ENCODE measurements at regions not wholly inside any gene's neighbourhood (a gene's known extent, or its start where the extent isn't known, plus 50 kb on each side); places are given as distances from the start of the nearest gene placed in this dataset.

GRCh38 chr9:28758341-28758740, 1185.1 kb upstream of the C9orf72 start:
- TF ChIP-seq CTCF (IDR thresholded peaks at IDR 0.05) = no peak
- Histone ChIP-seq H3K36me3 (no peaks in the 10 kb centered on the region), H3K4me3 (no peak overlapping the region), H3K4me1 (ENCODE audit: insufficient read depth) (no peaks in the 10 kb centered on the region), H3K9me3 (no peaks in the 10 kb centered on the region), H3K27ac (no peak overlapping the region), H3K27me3 (no peaks in the 10 kb centered on the region)
- DNase-seq = no peak
- WGBS, 3 donors = 51 to 60% (median 55%) methylated on average over 1 of the region's 1 CpG
- intact Hi-C loops (cut with DNase I) = no loop called here

- Histone ChIP-seq H3K4me1 (ENCODE audit: insufficient read depth) (no peaks in the 10 kb centered on the region), H3K27me3 (no peaks in the 10 kb centered on the region), H3K36me3 (no peaks in the 10 kb centered on the region), H3K27ac (no peak overlapping the region), H3K4me3 (no peak overlapping the region), H3K9me3 (no peaks in the 10 kb centered on the region)
- 69 to 85% (median 72%) methylated on average over 1 of the region's 1 CpG for WGBS, 3 donors
- TF ChIP-seq EP300 (IDR thresholded peaks at IDR 0.05) (no peak), CTCF (IDR thresholded peaks at IDR 0.05) (no peak), POLR2A (IDR thresholded peaks at IDR 0.05) (no peak)
- intact Hi-C loops (cut with DNase I) = no loop called here
- no peak for DNase-seq
Observed at GRCh38 chr9:28758971-28759370, 1185.7 kb upstream of the C9orf72 start.

- DNase-seq = no peak
- no peak overlapping the region for H3K4me3 ChIP-seq
- H3K4me1 ChIP-seq (ENCODE audit: insufficient read depth) = no peaks in the 10 kb centered on the region
- intact Hi-C loops (cut with DNase I) = no loop called here
- no peak overlapping the region for H3K27ac ChIP-seq
- no peaks in the 10 kb centered on the region for H3K9me3 ChIP-seq
- no peaks in the 10 kb centered on the region for H3K36me3 ChIP-seq
- H3K27me3 ChIP-seq = no peaks in the 10 kb centered on the region
- TF ChIP-seq POLR2A (IDR thresholded peaks at IDR 0.05) = no peak
- no peak for TF ChIP-seq EP300 (IDR thresholded peaks at IDR 0.05)
- TF ChIP-seq CTCF (IDR thresholded peaks at IDR 0.05) = no peak
- WGBS, 3 donors = 58 to 70% (median 68%) methylated on average over 1 of the region's 1 CpG
Observed at GRCh38 chr9:28762167-28762566, 1188.9 kb upstream of the C9orf72 start.

GRCh38 chr9:28764532-28764931, 1191.3 kb upstream of the C9orf72 start:
- H3K36me3 ChIP-seq = no peaks in the 10 kb centered on the region
- DNase-seq = no peak
- intact Hi-C loops (cut with DNase I) = no loop called here
- H3K27me3 ChIP-seq = no peaks in the 10 kb centered on the region
- no peak overlapping the region for H3K27ac ChIP-seq
- no peak overlapping the region for H3K4me3 ChIP-seq
- WGBS, 3 donors = 90 to 93% (median 92%) methylated on average over 1 of the region's 1 CpG
- TF ChIP-seq CTCF (IDR thresholded peaks at IDR 0.05) (no peak), EP300 (IDR thresholded peaks at IDR 0.05) (no peak), POLR2A (IDR thresholded peaks at IDR 0.05) (no peak)
- no peaks in the 10 kb centered on the region for H3K9me3 ChIP-seq
- no peaks in the 10 kb centered on the region for H3K4me1 ChIP-seq (ENCODE audit: insufficient read depth)

GRCh38 chr9:28770226-28770625, 1196.9 kb upstream of the C9orf72 start:
- Histone ChIP-seq H3K27ac (no peak overlapping the region), H3K9me3 (no peaks in the 10 kb centered on the region), H3K4me1 (ENCODE audit: insufficient read depth) (no peaks in the 10 kb centered on the region), H3K4me3 (no peak overlapping the region), H3K27me3 (no peaks in the 10 kb centered on the region), H3K36me3 (no peaks in the 10 kb centered on the region)
- DNase-seq = no peak
- no peak for TF ChIP-seq POLR2A (IDR thresholded peaks at IDR 0.05)
- no peak for TF ChIP-seq EP300 (IDR thresholded peaks at IDR 0.05)
- no peak for TF ChIP-seq CTCF (IDR thresholded peaks at IDR 0.05)
- 92 to 93% (median 93%) methylated on average over 4 of the region's 4 CpGs for whole genome bisulfite sequencing, 3 donors
- intact Hi-C loops (cut with DNase I) = no loop called here

All from ovary (tissue), 7 donors.